ENCODE measurements at regions not wholly inside any gene's neighbourhood (a gene's known extent, or its start where the extent isn't known, plus 50 kb on each side); places are given as distances from the start of the nearest gene placed in this dataset.

DNA sequence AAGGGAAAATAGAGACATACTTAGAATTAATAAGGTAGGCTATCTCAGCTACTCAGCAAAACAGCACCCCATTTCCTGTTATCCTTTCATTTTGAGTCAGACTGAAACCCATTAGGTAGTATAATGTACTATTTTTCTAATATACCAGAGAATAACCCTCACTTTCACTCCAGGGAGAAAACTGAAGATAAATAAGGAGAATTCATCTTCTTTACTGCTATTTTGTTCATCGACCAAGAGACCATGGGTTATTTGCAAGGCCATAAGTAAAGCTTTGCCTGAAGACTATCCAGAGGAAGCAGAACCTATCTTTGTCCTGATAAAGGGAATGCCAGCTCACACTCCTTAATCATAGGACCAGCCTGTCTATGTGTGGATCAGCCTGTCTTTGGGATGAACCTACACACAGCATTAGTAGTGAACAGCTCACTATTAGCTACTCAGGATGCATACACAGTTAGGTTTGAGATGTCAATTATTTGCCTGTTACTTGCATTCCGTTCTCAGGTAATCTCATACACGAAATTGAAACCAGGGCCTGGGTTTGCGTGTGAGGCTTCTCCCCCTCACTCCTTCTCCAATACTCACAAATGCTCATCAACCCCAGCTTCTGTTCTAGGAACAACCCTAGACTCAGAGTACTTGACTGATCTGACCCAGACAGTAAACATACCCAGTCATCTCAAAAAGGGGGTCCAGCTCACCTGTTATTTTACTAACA, 124.4 kb downstream of the DAD1 start:
- Histone ChIP-seq H3K79me2 (ENCODE audit: insufficient read depth, low read length) (no peaks in the 10 kb centered on the region), H3K9ac (ENCODE audit: low read length) (no peak overlapping the region), H4K20me1 (ENCODE audit: insufficient read depth) (no peaks in the 10 kb centered on the region), H3K27me3 (ENCODE audit: insufficient read depth, low read length) (peaks cover 69% of the 10 kb centered on the region), H3K9me2 (ENCODE audit: insufficient read depth) (no peaks in the 10 kb centered on the region), H3K4me1 (ENCODE audit: control insufficient read depth in 1 of 2, insufficient read depth in 2 of 2, low read length in 2 of 2) (no peaks in the 10 kb centered on the region), H3K4me3 (replicated peaks in 1 of 2; ENCODE audit: low read depth in 1 of 2, low read length in 2 of 2) (no peak overlapping the region), H2AFZ (ENCODE audit: low read depth, low read length, poor library complexity, severe bottlenecking) (no peak overlapping the region), H3K36me3 (ENCODE audit: control insufficient read depth in 1 of 2, insufficient read depth in 2 of 2, low read length in 2 of 2) (no peaks in the 10 kb centered on the region), H3K9me3 (ENCODE audit: control insufficient read depth in 1 of 2, insufficient read depth in 1 of 2, low read depth in 1 of 2, low read length in 2 of 2) (no peaks in the 10 kb centered on the region), H3K27ac (ENCODE audit: low read depth, low read length) (no peak overlapping the region), H3K4me2 (ENCODE audit: low read length) (no peak overlapping the region)
- ATAC-seq, result no peak
- TF ChIP-seq SP1 (IDR thresholded peaks at IDR 0.05; ENCODE audit: low read depth), result no peak
- TF ChIP-seq EZH2phosphoT487 (IDR thresholded peaks at IDR 0.05; ENCODE audit: borderline replicate concordance), result no peak
- TF ChIP-seq POLR2AphosphoS5 (IDR thresholded peaks at IDR 0.05; ENCODE audit: low read depth, low read length), result no peak
- TF ChIP-seq EGR1 (IDR thresholded peaks at IDR 0.05; ENCODE audit: low read depth), result no peak
- no peak for TF ChIP-seq ZBTB33 (IDR thresholded peaks at IDR 0.05; ENCODE audit: extremely low read depth, insufficient replicate concordance, low read length)
- TF ChIP-seq ZFX (IDR thresholded peaks at IDR 0.05), result no peak
- TF ChIP-seq CBX3 (IDR thresholded peaks at IDR 0.05; ENCODE audit: low read depth), result no peak
- TF ChIP-seq POLR2A (IDR thresholded peaks at IDR 0.05; ENCODE audit: borderline replicate concordance, extremely low read depth, insufficient read depth, insufficient read length), result no peak
- no peak for TF ChIP-seq EZH2 (IDR thresholded peaks at IDR 0.05)
- TF ChIP-seq CEBPB (IDR thresholded peaks at IDR 0.05; ENCODE audit: low read depth), result no peak
- TF ChIP-seq ATF3 (IDR thresholded peaks at IDR 0.05), result no peak
- no peak for TF ChIP-seq SIN3A (IDR thresholded peaks at IDR 0.05; ENCODE audit: low read depth)
- TF ChIP-seq RAD21 (IDR thresholded peaks at IDR 0.05; ENCODE audit: low read depth), result no peak
- TF ChIP-seq ELF1 (IDR thresholded peaks at IDR 0.05; ENCODE audit: borderline replicate concordance, low read depth), result no peak
- TF ChIP-seq YY1 (IDR thresholded peaks at IDR 0.05; ENCODE audit: extremely low read depth, insufficient replicate concordance, low read depth, low read length), result no peak
- TF ChIP-seq, protein P1, sequence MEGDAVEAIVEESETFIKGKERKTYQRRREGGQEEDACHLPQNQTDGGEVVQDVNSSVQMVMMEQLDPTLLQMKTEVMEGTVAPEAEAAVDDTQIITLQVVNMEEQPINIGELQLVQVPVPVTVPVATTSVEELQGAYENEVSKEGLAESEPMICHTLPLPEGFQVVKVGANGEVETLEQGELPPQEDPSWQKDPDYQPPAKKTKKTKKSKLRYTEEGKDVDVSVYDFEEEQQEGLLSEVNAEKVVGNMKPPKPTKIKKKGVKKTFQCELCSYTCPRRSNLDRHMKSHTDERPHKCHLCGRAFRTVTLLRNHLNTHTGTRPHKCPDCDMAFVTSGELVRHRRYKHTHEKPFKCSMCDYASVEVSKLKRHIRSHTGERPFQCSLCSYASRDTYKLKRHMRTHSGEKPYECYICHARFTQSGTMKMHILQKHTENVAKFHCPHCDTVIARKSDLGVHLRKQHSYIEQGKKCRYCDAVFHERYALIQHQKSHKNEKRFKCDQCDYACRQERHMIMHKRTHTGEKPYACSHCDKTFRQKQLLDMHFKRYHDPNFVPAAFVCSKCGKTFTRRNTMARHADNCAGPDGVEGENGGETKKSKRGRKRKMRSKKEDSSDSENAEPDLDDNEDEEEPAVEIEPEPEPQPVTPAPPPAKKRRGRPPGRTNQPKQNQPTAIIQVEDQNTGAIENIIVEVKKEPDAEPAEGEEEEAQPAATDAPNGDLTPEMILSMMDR (IDR thresholded peaks at IDR 0.05 in 2 of 3, conservative IDR thresholded peaks at IDR 0.05 in 1 of 3; ENCODE audit: borderline replicate concordance in 1 of 3, insufficient read depth in 1 of 3, low read depth in 2 of 3, low read length in 2 of 3), result no peak
- TF ChIP-seq JUND (IDR thresholded peaks at IDR 0.05), result no peak
- TF ChIP-seq SRF (IDR thresholded peaks at IDR 0.05; ENCODE audit: low read depth), result no peak
- RAD21 ChIA-PET (ENCODE audit: low non-redundant PET in 1 of 2, low total read pairs in 2 of 2, uncharacterized antibody in 2 of 2, unreplicated experiment in 2 of 2), result no interaction called here
- no TSS peak for BruUV-seq (replicated peaks)
- CTCF ChIA-PET, result no interaction called here
- DNase-seq (ENCODE audit: low read depth, low spot score), result no peak
- intact Hi-C loops (cut with micrococcal nuclease), result no loop called here
- POLR2A ChIA-PET, result no interaction called here
